ENCODE measurements at regions not wholly inside any gene's neighbourhood (a gene's known extent, or its start where the extent isn't known, plus 50 kb on each side); places are given as distances from the start of the nearest gene placed in this dataset.

DNA sequence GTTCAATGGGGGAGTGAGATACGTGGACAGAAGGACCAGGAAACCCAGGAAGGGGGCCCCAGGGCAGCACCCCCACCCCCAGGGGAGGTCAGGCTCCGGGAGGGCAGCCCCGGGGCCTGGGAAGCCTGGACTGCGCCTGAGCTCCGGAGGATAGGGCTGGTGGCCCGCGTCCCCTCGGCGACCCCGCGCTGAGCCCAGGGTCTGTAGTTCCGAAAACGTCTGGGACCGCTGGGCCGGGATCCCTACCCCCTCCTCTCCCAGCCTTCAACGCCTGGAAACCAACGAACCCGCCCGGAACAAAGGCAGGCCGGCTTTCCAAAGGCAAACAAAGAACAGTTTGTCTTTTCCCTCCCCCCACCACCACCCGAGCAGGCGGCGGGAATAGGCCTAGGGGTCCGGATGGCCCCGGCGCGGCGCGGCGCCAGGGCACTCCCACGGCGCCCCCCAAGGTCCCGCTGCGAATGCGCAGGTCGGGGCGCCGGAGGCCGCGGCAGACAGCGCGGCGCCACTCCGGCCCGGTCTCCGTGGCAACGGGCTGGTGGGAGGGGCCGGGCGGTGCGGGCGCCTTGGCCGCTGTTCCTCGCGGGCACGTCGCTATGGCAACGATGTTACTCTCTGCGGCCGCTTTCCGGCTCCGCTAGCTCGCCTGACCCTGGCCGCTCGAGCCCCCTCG, 58.5 kb downstream of the IGLL1 start:
- TF ChIP-seq, protein P1, sequence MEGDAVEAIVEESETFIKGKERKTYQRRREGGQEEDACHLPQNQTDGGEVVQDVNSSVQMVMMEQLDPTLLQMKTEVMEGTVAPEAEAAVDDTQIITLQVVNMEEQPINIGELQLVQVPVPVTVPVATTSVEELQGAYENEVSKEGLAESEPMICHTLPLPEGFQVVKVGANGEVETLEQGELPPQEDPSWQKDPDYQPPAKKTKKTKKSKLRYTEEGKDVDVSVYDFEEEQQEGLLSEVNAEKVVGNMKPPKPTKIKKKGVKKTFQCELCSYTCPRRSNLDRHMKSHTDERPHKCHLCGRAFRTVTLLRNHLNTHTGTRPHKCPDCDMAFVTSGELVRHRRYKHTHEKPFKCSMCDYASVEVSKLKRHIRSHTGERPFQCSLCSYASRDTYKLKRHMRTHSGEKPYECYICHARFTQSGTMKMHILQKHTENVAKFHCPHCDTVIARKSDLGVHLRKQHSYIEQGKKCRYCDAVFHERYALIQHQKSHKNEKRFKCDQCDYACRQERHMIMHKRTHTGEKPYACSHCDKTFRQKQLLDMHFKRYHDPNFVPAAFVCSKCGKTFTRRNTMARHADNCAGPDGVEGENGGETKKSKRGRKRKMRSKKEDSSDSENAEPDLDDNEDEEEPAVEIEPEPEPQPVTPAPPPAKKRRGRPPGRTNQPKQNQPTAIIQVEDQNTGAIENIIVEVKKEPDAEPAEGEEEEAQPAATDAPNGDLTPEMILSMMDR (IDR thresholded peaks at IDR 0.05 in 2 of 3, conservative IDR thresholded peaks at IDR 0.05 in 1 of 3; ENCODE audit: borderline replicate concordance in 1 of 3, insufficient read depth in 1 of 3, low read depth in 2 of 3, low read length in 2 of 3): no peak
- TF ChIP-seq EZH2phosphoT487 (IDR thresholded peaks at IDR 0.05; ENCODE audit: borderline replicate concordance) (no peak), POLR2A (IDR thresholded peaks at IDR 0.05; ENCODE audit: borderline replicate concordance, extremely low read depth, insufficient read depth, insufficient read length) (peak; percentile 41), TCF7L2 (IDR thresholded peaks at IDR 0.05; ENCODE audit: borderline replicate concordance, extremely low read depth, insufficient read depth, insufficient read length) (peak; percentile 91), POLR2AphosphoS5 (IDR thresholded peaks at IDR 0.05; ENCODE audit: low read depth, low read length) (peak; percentile 53; the same call in 1 of the 2 replicates), EZH2 (IDR thresholded peaks at IDR 0.05) (no peak), CEBPB (IDR thresholded peaks at IDR 0.05; ENCODE audit: low read depth) (no peak), ZFX (IDR thresholded peaks at IDR 0.05) (peak; percentile 55; the same call in 1 of the 2 replicates), YY1 (IDR thresholded peaks at IDR 0.05; ENCODE audit: extremely low read depth, insufficient replicate concordance, low read depth, low read length) (no peak)
- TF ChIP-seq, protein P2, sequence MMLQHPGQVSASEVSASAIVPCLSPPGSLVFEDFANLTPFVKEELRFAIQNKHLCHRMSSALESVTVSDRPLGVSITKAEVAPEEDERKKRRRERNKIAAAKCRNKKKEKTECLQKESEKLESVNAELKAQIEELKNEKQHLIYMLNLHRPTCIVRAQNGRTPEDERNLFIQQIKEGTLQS (IDR thresholded peaks at IDR 0.05): no peak
- TF ChIP-seq, protein P3, sequence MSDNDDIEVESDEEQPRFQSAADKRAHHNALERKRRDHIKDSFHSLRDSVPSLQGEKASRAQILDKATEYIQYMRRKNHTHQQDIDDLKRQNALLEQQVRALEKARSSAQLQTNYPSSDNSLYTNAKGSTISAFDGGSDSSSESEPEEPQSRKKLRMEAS (IDR thresholded peaks at IDR 0.05): no peak
- TF ChIP-seq, protein P4, sequence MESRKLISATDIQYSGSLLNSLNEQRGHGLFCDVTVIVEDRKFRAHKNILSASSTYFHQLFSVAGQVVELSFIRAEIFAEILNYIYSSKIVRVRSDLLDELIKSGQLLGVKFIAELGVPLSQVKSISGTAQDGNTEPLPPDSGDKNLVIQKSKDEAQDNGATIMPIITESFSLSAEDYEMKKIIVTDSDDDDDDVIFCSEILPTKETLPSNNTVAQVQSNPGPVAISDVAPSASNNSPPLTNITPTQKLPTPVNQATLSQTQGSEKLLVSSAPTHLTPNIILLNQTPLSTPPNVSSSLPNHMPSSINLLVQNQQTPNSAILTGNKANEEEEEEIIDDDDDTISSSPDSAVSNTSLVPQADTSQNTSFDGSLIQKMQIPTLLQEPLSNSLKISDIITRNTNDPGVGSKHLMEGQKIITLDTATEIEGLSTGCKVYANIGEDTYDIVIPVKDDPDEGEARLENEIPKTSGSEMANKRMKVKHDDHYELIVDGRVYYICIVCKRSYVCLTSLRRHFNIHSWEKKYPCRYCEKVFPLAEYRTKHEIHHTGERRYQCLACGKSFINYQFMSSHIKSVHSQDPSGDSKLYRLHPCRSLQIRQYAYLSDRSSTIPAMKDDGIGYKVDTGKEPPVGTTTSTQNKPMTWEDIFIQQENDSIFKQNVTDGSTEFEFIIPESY (IDR thresholded peaks at IDR 0.05; ENCODE audit: extremely low read depth, insufficient replicate concordance, low read length): no peak
